ENCODE measurements at regions not wholly inside any gene's neighbourhood (a gene's known extent, or its start where the extent isn't known, plus 50 kb on each side); places are given as distances from the start of the nearest gene placed in this dataset.

DNA sequence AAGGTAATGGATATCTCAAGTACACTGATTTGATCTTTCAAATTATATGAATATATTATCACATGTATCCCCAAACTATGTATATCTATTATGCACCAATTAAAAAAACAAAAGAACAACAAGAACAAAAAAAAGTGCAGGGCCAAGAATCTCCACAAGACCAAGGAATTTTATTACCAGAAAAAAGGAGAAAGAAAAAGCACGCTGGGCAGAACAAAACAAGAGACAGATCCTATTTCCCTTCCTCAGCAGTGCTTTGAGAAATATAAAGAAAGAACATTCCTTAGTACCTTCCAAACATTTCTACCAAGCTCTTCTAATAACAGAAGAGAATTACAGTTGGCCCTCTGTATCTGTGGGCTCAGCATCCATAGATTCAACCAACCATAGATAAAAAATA lies 144.7 kb upstream of the CREB1 start:
- no peak for TF ChIP-seq POLR2A (IDR thresholded peaks at IDR 0.05)
- TF ChIP-seq, protein P1, sequence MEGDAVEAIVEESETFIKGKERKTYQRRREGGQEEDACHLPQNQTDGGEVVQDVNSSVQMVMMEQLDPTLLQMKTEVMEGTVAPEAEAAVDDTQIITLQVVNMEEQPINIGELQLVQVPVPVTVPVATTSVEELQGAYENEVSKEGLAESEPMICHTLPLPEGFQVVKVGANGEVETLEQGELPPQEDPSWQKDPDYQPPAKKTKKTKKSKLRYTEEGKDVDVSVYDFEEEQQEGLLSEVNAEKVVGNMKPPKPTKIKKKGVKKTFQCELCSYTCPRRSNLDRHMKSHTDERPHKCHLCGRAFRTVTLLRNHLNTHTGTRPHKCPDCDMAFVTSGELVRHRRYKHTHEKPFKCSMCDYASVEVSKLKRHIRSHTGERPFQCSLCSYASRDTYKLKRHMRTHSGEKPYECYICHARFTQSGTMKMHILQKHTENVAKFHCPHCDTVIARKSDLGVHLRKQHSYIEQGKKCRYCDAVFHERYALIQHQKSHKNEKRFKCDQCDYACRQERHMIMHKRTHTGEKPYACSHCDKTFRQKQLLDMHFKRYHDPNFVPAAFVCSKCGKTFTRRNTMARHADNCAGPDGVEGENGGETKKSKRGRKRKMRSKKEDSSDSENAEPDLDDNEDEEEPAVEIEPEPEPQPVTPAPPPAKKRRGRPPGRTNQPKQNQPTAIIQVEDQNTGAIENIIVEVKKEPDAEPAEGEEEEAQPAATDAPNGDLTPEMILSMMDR (IDR thresholded peaks at IDR 0.05) = no peak

All from thyroid gland (tissue), 4 donors.